Neural cell (in vitro differentiated cells): ENCODE measurements at regions not wholly inside any gene's neighbourhood (a gene's known extent, or its start where the extent isn't known, plus 50 kb on each side); places are given as distances from the start of the nearest gene placed in this dataset.

Experiments used
- H2AFZ ChIP-seq: fragments of 200-600, 300-800 bp; sonication (generic), shearing (Covaris generic); 2 replicates; pipeline ENCODE4 v1.6.0; 2014; ENCODE audit warnings: low read depth, mild to moderate bottlenecking, antibody characterized with exemption, low read length, moderate library complexity
- H3F3A ChIP-seq: fragments of 200-600 bp; shearing (Covaris generic); 2 replicates; pipeline ENCODE4 v1.6.1; 2016; ENCODE audit warnings: mild to moderate bottlenecking, moderate library complexity, mixed read lengths, antibody characterized with exemption, low read length; ENCODE audit not compliant: insufficient read depth, poor library complexity, severe bottlenecking
- H3K27ac ChIP-seq: fragments of 200-600, 300-800 bp; sonication (generic), shearing (Covaris generic); 2 replicates; pipeline ENCODE4 v1.5.1; 2014; ENCODE audit warnings: mild to moderate bottlenecking, low read length, moderate library complexity
- H3K27me3 ChIP-seq: fragments of 300-800, 200-600 bp; sonication (generic), shearing (Covaris generic); 2 replicates; pipeline ENCODE4 v1.6.0; 2014; ENCODE audit warnings: mild to moderate bottlenecking, low read depth, low read length, moderate library complexity; ENCODE audit not compliant: insufficient read depth
- H3K36me3 ChIP-seq: fragments of 300-800, 200-600 bp; sonication (generic), shearing (Covaris generic); 2 replicates; pipeline ENCODE4 v1.5.1; 2014; ENCODE audit warnings: mild to moderate bottlenecking, antibody characterized with exemption, low read length, moderate library complexity; ENCODE audit not compliant: insufficient read depth
- H3K4me2 ChIP-seq: fragments of 300-800, 200-600 bp; sonication (generic), shearing (Covaris generic); 2 replicates; pipeline ENCODE4 v1.6.0; 2014; ENCODE audit warnings: mild to moderate bottlenecking, low read length
- H3K4me3 ChIP-seq: fragments of 300-800, 200-600 bp; sonication (generic), shearing (Covaris generic); 2 replicates; pipeline ENCODE4 v1.5.1; 2014; ENCODE audit warnings: mild to moderate bottlenecking, low read length, moderate library complexity
- H3K79me2 ChIP-seq: fragments of 200-600 bp; shearing (Covaris generic); replicated peaks from 2 replicates; pipeline ENCODE4 v1.6.0; 2014; ENCODE audit warnings: mild to moderate bottlenecking, low read length, moderate library complexity; ENCODE audit not compliant: insufficient read depth
- H3K9ac ChIP-seq: fragments of 300-800, 200-600 bp; sonication (generic), shearing (Covaris generic); 2 replicates; pipeline ENCODE4 v1.6.1; 2016; ENCODE audit warnings: mild to moderate bottlenecking, low read length, mixed read lengths
- H3K9me2 ChIP-seq: fragments of 200-600 bp; shearing (Covaris generic); 2 replicates; pipeline ENCODE4 v1.6.1; 2016; ENCODE audit warnings: mild to moderate bottlenecking, low read length, mixed read lengths; ENCODE audit not compliant: insufficient read depth
- H3K9me3 ChIP-seq: fragments of 200-600, 300-800 bp; sonication (generic), shearing (Covaris generic); 2 replicates; pipeline ENCODE4 v1.6.1; 2016; ENCODE audit warnings: mild to moderate bottlenecking, mixed run types, low read length, moderate library complexity, mixed read lengths
- H4K20me1 ChIP-seq: fragments of 200-600 bp; shearing (Covaris generic); 2 replicates; pipeline ENCODE4 v1.6.1; 2016; ENCODE audit warnings: mild to moderate bottlenecking, mixed run types; ENCODE audit not compliant: insufficient read depth
- CTCF ChIP-seq: fragments of 450-650 bp; IDR thresholded peaks from 2 replicates; pipeline ENCODE4 v1.5.1; 2014; ENCODE audit warnings: antibody characterized with exemption, mild to moderate bottlenecking, moderate library complexity; ENCODE audit not compliant: poor library complexity, severe bottlenecking
- EP300 ChIP-seq: fragments of 450-650 bp; conservative IDR thresholded peaks from 2 replicates; pipeline ENCODE4 v1.6.1; 2014; ENCODE audit warnings: antibody characterized with exemption, mild to moderate bottlenecking, moderate library complexity; ENCODE audit not compliant: poor library complexity, severe bottlenecking
- EZH2 ChIP-seq: fragments of 200-600, 300-800 bp; shearing (Covaris generic), sonication (generic); IDR thresholded peaks from 2 replicates; pipeline ENCODE4 v1.6.1; 2014; ENCODE audit warnings: antibody characterized with exemption, low read length, borderline replicate concordance, mild to moderate bottlenecking; ENCODE audit not compliant: insufficient read depth, poor library complexity, severe bottlenecking
- MXI1 ChIP-seq: fragments of 450-650 bp; conservative IDR thresholded peaks from 2 replicates; pipeline ENCODE4 v1.6.1; 2014; ENCODE audit warnings: antibody characterized with exemption, mild to moderate bottlenecking; ENCODE audit not compliant: poor library complexity, severe bottlenecking
- POLR2AphosphoS5 ChIP-seq: IDR thresholded peaks from 2 replicates; pipeline ENCODE4 v1.6.1; 2012
- RAD21 ChIP-seq: fragments of 450-650 bp; conservative IDR thresholded peaks from 2 replicates; pipeline ENCODE4 v1.6.1; 2014; ENCODE audit warnings: antibody characterized with exemption, mild to moderate bottlenecking, moderate library complexity
- REST ChIP-seq: IDR thresholded peaks from 2 replicates; pipeline ENCODE4 v1.6.1; 2012; ENCODE audit warnings: borderline replicate concordance
- SMC3 ChIP-seq: fragments of 450-650 bp; conservative IDR thresholded peaks from 2 replicates; pipeline ENCODE4 v1.6.1; 2014; ENCODE audit warnings: antibody characterized with exemption, mild to moderate bottlenecking, moderate library complexity; ENCODE audit not compliant: poor library complexity
- TAF1 ChIP-seq: IDR thresholded peaks from 2 replicates; pipeline ENCODE4 v1.6.1; 2012; ENCODE audit warnings: low read depth

- TF ChIP-seq EP300 (no peak), TAF1 (no peak), CTCF (no peak), EZH2 (no peak), RAD21 (no peak), SMC3 (no peak), POLR2AphosphoS5 (no peak), MXI1 (no peak), REST (no peak)
- Histone ChIP-seq H3K9ac (no peak overlapping the region), H3K27me3 (no peaks in the 10 kb centered on the region), H3K4me3 (no peak overlapping the region), H3K27ac (no peak overlapping the region), H4K20me1 (no peaks in the 10 kb centered on the region), H3F3A (no peaks in the 10 kb centered on the region), H3K4me2 (no peak overlapping the region), H3K9me2 (no peaks in the 10 kb centered on the region), H2AFZ (no peak overlapping the region), H3K36me3 (no peaks in the 10 kb centered on the region), H3K9me3 (no peaks in the 10 kb centered on the region), H3K79me2 (no peaks in the 10 kb centered on the region)
Observed at GRCh38 chr1:34275150-34275549, 98.4 kb downstream of the C1orf94 start.

- Histone ChIP-seq H3K9me3 (no peaks in the 10 kb centered on the region), H3K27ac (no peak overlapping the region), H3K9me2 (no peaks in the 10 kb centered on the region), H3F3A (no peaks in the 10 kb centered on the region), H3K4me3 (no peak overlapping the region), H3K9ac (no peak overlapping the region), H3K4me2 (no peak overlapping the region), H3K79me2 (no peaks in the 10 kb centered on the region), H4K20me1 (no peaks in the 10 kb centered on the region), H2AFZ (no peak overlapping the region), H3K36me3 (no peaks in the 10 kb centered on the region), H3K27me3 (no peaks in the 10 kb centered on the region)
- TF ChIP-seq RAD21 (no peak), CTCF (no peak), EP300 (no peak), EZH2 (no peak), MXI1 (no peak), REST (no peak), POLR2AphosphoS5 (no peak), SMC3 (no peak), TAF1 (no peak)
Observed at GRCh38 chr1:34276606-34277005, 99.9 kb downstream of the C1orf94 start.
